HG03108 (cell line): ENCODE measurements at regions not wholly inside any gene's neighbourhood (a gene's known extent, or its start where the extent isn't known, plus 50 kb on each side); places are given as distances from the start of the nearest gene placed in this dataset.
"Not testable (repeated sequence)": the region's sequence is repeated elsewhere in the genome, so short reads cannot be mapped to it uniquely, and the experiment has no call there.

ENCODE experiments used
- ATAC-seq: cut with Tn5 transposase; IDR thresholded peaks from one replicate; pipeline ENCODE4 v1.9.1; 2021; ENCODE audit warnings: moderate library complexity; ENCODE audit not compliant: unreplicated experiment

- ATAC-seq, result no peak
Observed at GRCh38 chr6:139990856-139991465, 616.5 kb upstream of the CITED2 start.

GRCh38 chr6:139990026-139990686 is 615.7 kb upstream of the CITED2 start:
- ATAC-seq, result no peak

- ATAC-seq, result no peak
Observed at GRCh38 chr6:139988685-139989084, 614.2 kb upstream of the CITED2 start.

GRCh38 chr6:139987091-139987490 is 612.6 kb upstream of the CITED2 start:
- ATAC-seq, result no peak

GRCh38 chr6:139985236-139985815 is 610.9 kb upstream of the CITED2 start:
- ATAC-seq, result no peak

- no peak for ATAC-seq
Observed at GRCh38 chr6:139984317-139984716, 609.9 kb upstream of the CITED2 start.

GRCh38 chr6:139983555-139984276 is 609.3 kb upstream of the CITED2 start:
- no peak for ATAC-seq

GRCh38 chr6:139982652-139983295 is 608.3 kb upstream of the CITED2 start:
- no peak for ATAC-seq

GRCh38 chr6:139982195-139982594 is 607.7 kb upstream of the CITED2 start:
- ATAC-seq, result no peak

- no peak for ATAC-seq
Observed at GRCh38 chr6:139981768-139982181, 607.3 kb upstream of the CITED2 start.

- no peak for ATAC-seq
Observed at GRCh38 chr6:139981066-139981624, 606.7 kb upstream of the CITED2 start.

- not testable (repeated sequence) for ATAC-seq
Observed at GRCh38 chr6:139980631-139981030, 606.2 kb upstream of the CITED2 start.

- ATAC-seq, result no peak
Observed at GRCh38 chr6:139979021-139979725, 604.7 kb upstream of the CITED2 start.

GRCh38 chr6:139977887-139978332 is 603.5 kb upstream of the CITED2 start:
- no peak for ATAC-seq

GRCh38 chr6:139973669-139974344 is 599.4 kb upstream of the CITED2 start:
- no peak for ATAC-seq

- ATAC-seq, result no peak
Observed at GRCh38 chr6:139972116-139972515, 597.7 kb upstream of the CITED2 start.

GRCh38 chr6:139970591-139970991 is 596.1 kb upstream of the CITED2 start:
- no peak for ATAC-seq

GRCh38 chr6:139967497-139967896 is 593.0 kb upstream of the CITED2 start:
- no peak for ATAC-seq

- ATAC-seq, result no peak
Observed at GRCh38 chr6:139965393-139965792, 590.9 kb upstream of the CITED2 start.

GRCh38 chr6:139964737-139965136 is 590.3 kb upstream of the CITED2 start:
- no peak for ATAC-seq
